ENCODE measurements at regions not wholly inside any gene's neighbourhood (a gene's known extent, or its start where the extent isn't known, plus 50 kb on each side); places are given as distances from the start of the nearest gene placed in this dataset.

DNA sequence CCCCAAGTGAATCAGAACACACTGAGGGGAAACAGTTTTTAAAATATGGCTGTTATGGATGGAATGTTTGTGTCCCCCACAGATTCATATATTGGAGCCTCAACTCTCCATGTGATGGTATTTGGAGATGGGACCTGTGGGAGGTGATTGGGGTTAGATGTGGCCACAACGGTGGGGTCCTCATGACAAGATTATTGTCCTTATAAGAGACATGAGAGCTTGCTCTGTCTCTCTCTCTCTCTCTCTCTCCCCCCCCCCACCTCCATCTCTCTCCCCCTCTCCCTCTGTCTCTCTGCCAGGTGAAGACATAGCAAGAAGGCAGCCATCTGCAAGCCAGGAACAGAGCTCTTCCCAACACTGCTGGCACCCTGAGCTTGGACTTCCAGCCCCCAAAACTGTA lies 315.8 kb upstream of the MGMT start:
- TF ChIP-seq, protein P1, sequence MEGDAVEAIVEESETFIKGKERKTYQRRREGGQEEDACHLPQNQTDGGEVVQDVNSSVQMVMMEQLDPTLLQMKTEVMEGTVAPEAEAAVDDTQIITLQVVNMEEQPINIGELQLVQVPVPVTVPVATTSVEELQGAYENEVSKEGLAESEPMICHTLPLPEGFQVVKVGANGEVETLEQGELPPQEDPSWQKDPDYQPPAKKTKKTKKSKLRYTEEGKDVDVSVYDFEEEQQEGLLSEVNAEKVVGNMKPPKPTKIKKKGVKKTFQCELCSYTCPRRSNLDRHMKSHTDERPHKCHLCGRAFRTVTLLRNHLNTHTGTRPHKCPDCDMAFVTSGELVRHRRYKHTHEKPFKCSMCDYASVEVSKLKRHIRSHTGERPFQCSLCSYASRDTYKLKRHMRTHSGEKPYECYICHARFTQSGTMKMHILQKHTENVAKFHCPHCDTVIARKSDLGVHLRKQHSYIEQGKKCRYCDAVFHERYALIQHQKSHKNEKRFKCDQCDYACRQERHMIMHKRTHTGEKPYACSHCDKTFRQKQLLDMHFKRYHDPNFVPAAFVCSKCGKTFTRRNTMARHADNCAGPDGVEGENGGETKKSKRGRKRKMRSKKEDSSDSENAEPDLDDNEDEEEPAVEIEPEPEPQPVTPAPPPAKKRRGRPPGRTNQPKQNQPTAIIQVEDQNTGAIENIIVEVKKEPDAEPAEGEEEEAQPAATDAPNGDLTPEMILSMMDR (IDR thresholded peaks at IDR 0.05; ENCODE audit: low read depth, low read length) = no peak
- TF ChIP-seq EZH2phosphoT487 (IDR thresholded peaks at IDR 0.05; ENCODE audit: low read depth) = no peak

Measured in OCI-LY3 (cell line).